LNCAP (cell line): ENCODE measurements at regions not wholly inside any gene's neighbourhood (a gene's known extent, or its start where the extent isn't known, plus 50 kb on each side); places are given as distances from the start of the nearest gene placed in this dataset.

ENCODE experiments used
- CTCF ChIP-seq: fragments of 450-650 bp; IDR thresholded peaks from 2 replicates; pipeline ENCODE4 v1.5.1; 2017; ENCODE audit warnings: mild to moderate bottlenecking

GRCh38 chr10:8595140-8595539, 540.7 kb downstream of the GATA3 start:
- TF ChIP-seq CTCF, result no peak

DNA sequence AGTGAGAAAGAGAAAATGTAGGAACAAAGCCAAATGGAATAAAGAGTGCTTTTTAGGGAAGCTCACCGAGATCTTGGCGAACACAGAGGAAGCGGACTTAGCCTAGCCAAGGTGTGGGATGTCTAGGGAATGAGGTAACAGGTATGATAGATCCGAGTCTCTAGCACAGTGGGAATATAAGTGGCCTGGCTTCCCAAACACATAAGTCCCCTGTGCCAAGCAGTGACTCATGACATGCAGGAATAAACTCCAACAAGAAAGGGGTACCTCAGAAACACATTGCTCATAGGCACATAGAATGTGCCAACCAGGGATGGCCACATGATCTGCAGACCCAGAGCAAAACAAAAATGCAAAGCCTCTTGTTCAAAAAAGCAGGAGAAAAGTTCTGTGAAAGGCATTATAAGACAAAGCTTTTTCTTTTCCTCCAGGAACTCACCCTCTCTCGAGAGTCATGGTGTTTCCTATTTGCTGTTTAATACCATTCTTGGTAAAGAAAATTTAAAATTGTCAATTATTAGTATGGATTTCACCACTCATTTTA, 542.5 kb downstream of the GATA3 start:
- no peak for TF ChIP-seq CTCF

DNA sequence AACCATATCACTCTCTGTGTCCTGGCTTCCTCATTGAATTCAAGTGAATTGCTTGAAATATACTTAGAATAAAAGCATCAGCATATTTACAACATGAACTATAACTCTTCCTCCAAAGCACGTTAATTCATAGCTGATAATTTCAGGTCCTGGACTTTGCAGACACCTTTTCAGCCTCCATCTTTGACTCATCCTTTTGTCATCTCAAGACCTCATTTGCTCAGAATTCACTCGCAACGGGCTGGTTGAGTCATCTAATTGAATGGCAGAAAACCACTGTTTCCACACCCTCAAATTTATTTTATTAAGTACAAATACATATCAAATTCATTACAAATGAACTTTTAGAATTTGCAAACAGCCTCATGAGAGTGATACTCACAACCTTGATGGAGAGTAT, 545.7 kb downstream of the GATA3 start:
- no peak for TF ChIP-seq CTCF

- TF ChIP-seq CTCF, result no peak
Measured at GRCh38 chr10:8602821-8603220, 548.3 kb downstream of the GATA3 start.

DNA sequence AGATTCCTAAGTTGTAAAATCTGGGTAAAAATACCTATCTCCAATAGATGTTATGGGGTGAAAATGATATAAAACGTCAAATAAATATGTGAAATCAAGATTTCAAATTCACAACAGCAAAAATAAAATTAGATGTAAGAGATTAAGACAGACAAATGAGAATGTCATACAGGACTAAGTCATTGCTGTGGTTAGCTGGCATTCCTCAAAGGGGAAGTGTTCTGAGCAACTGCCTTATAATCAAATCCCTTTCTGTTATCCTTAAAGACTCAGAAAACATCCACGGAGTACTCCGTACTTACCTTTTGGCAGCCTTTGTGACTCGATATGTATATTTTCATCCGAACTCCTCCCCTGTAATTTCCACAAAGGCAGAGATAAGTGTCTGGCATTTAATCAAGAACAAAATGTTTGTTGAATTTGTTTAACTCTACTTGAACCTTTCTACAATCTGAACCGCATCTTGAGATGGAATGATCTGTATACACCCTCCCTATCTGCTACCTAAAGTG, 559.6 kb downstream of the GATA3 start:
- no peak for TF ChIP-seq CTCF

GRCh38 chr10:8615118-8615517, 560.6 kb downstream of the GATA3 start:
- no peak for TF ChIP-seq CTCF

DNA sequence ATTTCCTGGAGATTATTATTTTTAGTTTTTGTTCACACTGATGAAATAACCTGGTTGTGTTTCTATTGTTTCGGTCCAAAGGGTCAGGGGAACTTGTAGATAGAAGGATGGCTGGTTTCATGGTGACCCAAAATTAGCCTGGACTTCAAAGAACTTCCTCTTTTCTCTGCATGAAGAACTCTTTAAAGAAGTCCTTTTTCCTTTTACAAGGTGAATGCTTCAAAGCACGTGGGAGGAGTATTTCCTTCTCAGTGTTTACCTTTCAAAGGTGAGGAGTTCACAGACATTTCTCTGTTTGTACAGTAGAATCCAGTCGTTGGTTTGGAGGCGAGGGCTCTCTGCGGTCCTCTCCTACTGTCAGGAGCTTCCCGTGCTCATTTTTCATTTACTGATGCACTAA, 561.7 kb downstream of the GATA3 start:
- TF ChIP-seq CTCF, result no peak

DNA sequence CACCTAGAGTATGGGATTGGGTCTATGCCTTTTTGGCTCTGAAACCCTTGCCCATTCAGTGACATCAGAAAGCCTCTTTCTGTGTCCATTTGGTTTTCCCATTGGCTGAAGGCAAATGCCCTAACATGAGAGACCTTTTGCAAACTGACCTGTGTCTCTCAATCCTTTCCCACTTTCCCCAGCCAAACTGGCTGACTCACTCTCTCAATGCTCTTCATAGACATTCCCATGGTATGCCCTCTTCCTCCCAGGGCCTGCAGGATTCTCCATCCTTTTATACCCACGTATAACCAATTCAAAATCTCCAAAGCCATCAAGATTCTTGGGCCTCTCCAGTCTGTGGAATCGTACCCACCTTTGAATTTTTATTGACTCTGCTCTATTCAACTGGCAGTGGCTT, 563.3 kb downstream of the GATA3 start:
- no peak for TF ChIP-seq CTCF
